ENCODE measurements at regions not wholly inside any gene's neighbourhood (a gene's known extent, or its start where the extent isn't known, plus 50 kb on each side); places are given as distances from the start of the nearest gene placed in this dataset.
"Not testable (repeated sequence)": the region's sequence is repeated elsewhere in the genome, so short reads cannot be mapped to it uniquely, and the experiment has no call there.

GRCh38 chr2:185643434-185643833 lies 95.2 kb upstream of the FSIP2 start:
- no peaks in the 10 kb centered on the region for H3K9me3 ChIP-seq (ENCODE audit: control insufficient read depth, low read length)
- DNase-seq, result no peak
- no peak overlapping the region for H3K4me3 ChIP-seq (ENCODE audit: low read length)
- no peak for ATAC-seq
- H3K27me3 ChIP-seq (ENCODE audit: control insufficient read depth, insufficient read depth), result no peaks in the 10 kb centered on the region
- WGBS, result 44% methylated on average over 1 of the region's 1 CpG
- no peaks in the 10 kb centered on the region for H3K4me1 ChIP-seq (ENCODE audit: control insufficient read depth, insufficient read depth, low read length)
- intact Hi-C loops (cut with DNase I), result no loop called here
- no peak overlapping the region for H3K27ac ChIP-seq (ENCODE audit: low read length)

DNA sequence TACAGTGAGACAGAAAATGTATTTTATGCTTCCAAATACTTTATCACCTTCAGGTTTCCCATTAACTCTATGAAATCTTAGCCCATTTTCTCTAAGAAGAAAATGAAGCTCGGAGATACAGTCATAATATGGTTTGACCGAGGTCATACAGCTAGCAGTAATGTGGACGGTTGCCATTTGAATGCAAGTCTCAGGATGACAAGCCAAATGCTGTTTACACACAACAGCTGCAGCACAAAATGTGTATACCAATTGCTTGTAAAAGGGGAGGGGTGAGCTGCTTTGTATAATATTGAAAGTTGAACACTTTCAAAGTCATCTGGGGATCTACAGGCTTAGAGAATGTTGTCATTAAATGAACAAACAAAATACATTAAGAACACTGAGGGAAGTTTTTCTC lies 93.8 kb upstream of the FSIP2 start:
- no peak overlapping the region for H3K4me3 ChIP-seq (ENCODE audit: low read length)
- DNase-seq, result no peak
- no peaks in the 10 kb centered on the region for H3K9me3 ChIP-seq (ENCODE audit: control insufficient read depth, low read length)
- H3K4me1 ChIP-seq (ENCODE audit: control insufficient read depth, insufficient read depth, low read length), result no peaks in the 10 kb centered on the region
- intact Hi-C loops (cut with DNase I), result no loop called here
- H3K27me3 ChIP-seq (ENCODE audit: control insufficient read depth, insufficient read depth), result no peaks in the 10 kb centered on the region
- 53% methylated on average over 3 of the region's 3 CpGs for WGBS
- H3K27ac ChIP-seq (ENCODE audit: low read length), result no peak overlapping the region
- no peak for ATAC-seq

DNA sequence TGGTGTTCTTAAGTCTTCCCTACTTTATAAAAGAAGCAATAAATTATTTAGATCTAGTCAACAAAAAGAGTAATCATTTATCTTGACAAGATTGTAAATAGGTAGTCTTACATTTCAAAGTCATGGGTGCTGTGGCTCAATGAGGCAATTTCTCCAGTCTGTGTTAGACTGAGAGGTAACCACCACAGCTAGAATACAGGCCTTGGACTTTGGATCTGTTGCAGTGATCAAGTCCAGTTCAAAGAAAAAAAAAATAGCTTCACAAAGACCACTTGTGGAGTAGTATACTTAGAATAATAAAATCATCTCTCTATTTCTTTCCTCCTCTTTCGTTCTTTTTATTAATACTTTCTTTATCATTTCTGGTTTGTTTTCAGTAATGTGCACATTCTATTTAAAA lies 93.1 kb upstream of the FSIP2 start:
- no peaks in the 10 kb centered on the region for H3K4me1 ChIP-seq (ENCODE audit: control insufficient read depth, insufficient read depth, low read length)
- no peak overlapping the region for H3K27ac ChIP-seq (ENCODE audit: low read length)
- DNase-seq, result no peak
- ATAC-seq, result no peak
- H3K9me3 ChIP-seq (ENCODE audit: control insufficient read depth, low read length), result no peaks in the 10 kb centered on the region
- no peaks in the 10 kb centered on the region for H3K27me3 ChIP-seq (ENCODE audit: control insufficient read depth, insufficient read depth)
- intact Hi-C loops (cut with DNase I), result no loop called here
- WGBS, result 60% methylated on average over 1 of the region's 1 CpG
- H3K4me3 ChIP-seq (ENCODE audit: low read length), result no peak overlapping the region

GRCh38 chr2:185658750-185659149 lies 79.9 kb upstream of the FSIP2 start:
- Histone ChIP-seq H3K9me3 (ENCODE audit: control insufficient read depth, low read length) (no peaks in the 10 kb centered on the region), H3K27ac (ENCODE audit: low read length) (no peak overlapping the region), H3K4me3 (ENCODE audit: low read length) (no peak overlapping the region), H3K27me3 (ENCODE audit: control insufficient read depth, insufficient read depth) (no peaks in the 10 kb centered on the region), H3K4me1 (ENCODE audit: control insufficient read depth, insufficient read depth, low read length) (no peaks in the 10 kb centered on the region)
- DNase-seq (no peak), ATAC-seq (no peak)
- 81% methylated on average over 2 of the region's 2 CpGs for WGBS
- intact Hi-C loops (cut with DNase I), result no loop called here

GRCh38 chr2:185663811-185664210 lies 74.8 kb upstream of the FSIP2 start:
- no peaks in the 10 kb centered on the region for H3K9me3 ChIP-seq (ENCODE audit: control insufficient read depth, low read length)
- H3K27me3 ChIP-seq (ENCODE audit: control insufficient read depth, insufficient read depth), result no peaks in the 10 kb centered on the region
- WGBS, result 91% methylated on average over 1 of the region's 1 CpG
- no peak overlapping the region for H3K27ac ChIP-seq (ENCODE audit: low read length)
- ATAC-seq, result no peak
- DNase-seq, result no peak
- H3K4me1 ChIP-seq (ENCODE audit: control insufficient read depth, insufficient read depth, low read length), result no peaks in the 10 kb centered on the region
- H3K4me3 ChIP-seq (ENCODE audit: low read length), result no peak overlapping the region
- intact Hi-C loops (cut with DNase I), result no loop called here

- no peaks in the 10 kb centered on the region for H3K27me3 ChIP-seq (ENCODE audit: control insufficient read depth, insufficient read depth)
- WGBS, result 82% methylated on average over 2 of the region's 2 CpGs
- DNase-seq (no peak), ATAC-seq (no peak)
- H3K9me3 ChIP-seq (ENCODE audit: control insufficient read depth, low read length), result no peaks in the 10 kb centered on the region
- H3K4me1 ChIP-seq (ENCODE audit: control insufficient read depth, insufficient read depth, low read length), result no peaks in the 10 kb centered on the region
- intact Hi-C loops (cut with DNase I), result no loop called here
- H3K4me3 ChIP-seq (ENCODE audit: low read length), result no peak overlapping the region
- no peak overlapping the region for H3K27ac ChIP-seq (ENCODE audit: low read length)
Observed at GRCh38 chr2:185664384-185664783, 74.2 kb upstream of the FSIP2 start.

GRCh38 chr2:185665251-185665814 lies 73.3 kb upstream of the FSIP2 start:
- WGBS, result 65% methylated on average over 2 of the region's 2 CpGs
- H3K9me3 ChIP-seq (ENCODE audit: control insufficient read depth, low read length), result no peaks in the 10 kb centered on the region
- intact Hi-C loops (cut with DNase I), result no loop called here
- H3K27ac ChIP-seq (ENCODE audit: low read length), result no peak overlapping the region
- H3K27me3 ChIP-seq (ENCODE audit: control insufficient read depth, insufficient read depth), result no peaks in the 10 kb centered on the region
- H3K4me3 ChIP-seq (ENCODE audit: low read length), result no peak overlapping the region
- DNase-seq, result no peak
- no peaks in the 10 kb centered on the region for H3K4me1 ChIP-seq (ENCODE audit: control insufficient read depth, insufficient read depth, low read length)
- ATAC-seq, result no peak

GRCh38 chr2:185667452-185667851 lies 71.2 kb upstream of the FSIP2 start:
- WGBS, result 94% methylated on average over 2 of the region's 2 CpGs
- Histone ChIP-seq H3K9me3 (ENCODE audit: control insufficient read depth, low read length) (no peaks in the 10 kb centered on the region), H3K4me1 (ENCODE audit: control insufficient read depth, insufficient read depth, low read length) (no peaks in the 10 kb centered on the region), H3K27ac (ENCODE audit: low read length) (no peak overlapping the region), H3K27me3 (ENCODE audit: control insufficient read depth, insufficient read depth) (no peaks in the 10 kb centered on the region), H3K4me3 (ENCODE audit: low read length) (no peak overlapping the region)
- ATAC-seq (no peak), DNase-seq (no peak)
- intact Hi-C loops (cut with DNase I), result no loop called here

DNA sequence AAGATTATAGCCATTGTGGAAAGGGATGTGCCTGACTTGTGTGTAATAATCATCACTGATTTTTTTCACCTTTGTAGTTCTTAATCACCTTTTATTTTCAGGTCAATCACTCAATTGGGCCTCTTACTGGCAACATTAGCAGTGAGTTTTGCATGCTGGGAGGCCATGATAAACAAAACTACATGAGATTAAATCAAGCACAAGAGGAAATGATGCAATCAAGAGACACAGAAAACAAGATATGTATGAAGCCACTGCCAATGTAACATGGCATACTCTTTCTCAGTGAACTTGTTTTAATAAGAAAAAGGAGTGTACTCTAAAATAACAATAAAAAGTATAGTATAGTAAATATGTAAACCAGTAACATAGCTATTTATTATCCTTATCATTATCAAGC lies 69.9 kb upstream of the FSIP2 start:
- Histone ChIP-seq H3K4me1 (ENCODE audit: control insufficient read depth, insufficient read depth, low read length) (no peaks in the 10 kb centered on the region), H3K4me3 (ENCODE audit: low read length) (no peak overlapping the region), H3K9me3 (ENCODE audit: control insufficient read depth, low read length) (no peaks in the 10 kb centered on the region), H3K27ac (ENCODE audit: low read length) (no peak overlapping the region), H3K27me3 (ENCODE audit: control insufficient read depth, insufficient read depth) (no peaks in the 10 kb centered on the region)
- DNase-seq (no peak), ATAC-seq (no peak)
- intact Hi-C loops (cut with DNase I), result no loop called here

DNA sequence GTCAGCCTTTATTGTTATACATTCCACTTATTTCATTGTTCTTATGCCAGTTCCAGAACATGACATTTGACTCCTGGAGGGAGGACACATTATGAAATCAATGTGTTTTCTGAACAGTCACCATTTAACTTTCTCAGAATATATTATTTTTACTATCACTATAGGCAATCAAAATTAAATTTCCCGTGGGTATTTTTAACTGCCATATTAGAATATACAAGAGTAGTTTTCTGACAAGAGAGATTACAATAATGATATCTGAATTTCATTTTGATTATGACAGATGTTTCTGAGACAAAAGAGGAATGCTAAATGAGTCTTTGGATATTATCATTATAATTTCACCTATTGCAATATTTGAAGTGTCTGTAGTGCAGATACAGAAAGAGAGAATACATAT lies 64.4 kb upstream of the FSIP2 start:
- Histone ChIP-seq H3K27me3 (ENCODE audit: control insufficient read depth, insufficient read depth) (no peaks in the 10 kb centered on the region), H3K27ac (ENCODE audit: low read length) (no peak overlapping the region), H3K9me3 (ENCODE audit: control insufficient read depth, low read length) (no peaks in the 10 kb centered on the region), H3K4me3 (ENCODE audit: low read length) (no peak overlapping the region), H3K4me1 (ENCODE audit: control insufficient read depth, insufficient read depth, low read length) (no peaks in the 10 kb centered on the region)
- DNase-seq, result no peak
- 70% methylated on average over 1 of the region's 1 CpG for WGBS
- ATAC-seq, result no peak
- intact Hi-C loops (cut with DNase I), result no loop called here

GRCh38 chr2:185676316-185676715 lies 62.3 kb upstream of the FSIP2 start:
- 88% methylated on average over 2 of the region's 2 CpGs for WGBS
- intact Hi-C loops (cut with DNase I), result no loop called here

GRCh38 chr2:185687001-185687400 lies 51.6 kb upstream of the FSIP2 start:
- H3K4me3 ChIP-seq (ENCODE audit: low read length); H3K9me3 ChIP-seq (ENCODE audit: control insufficient read depth, low read length); ATAC-seq; DNase-seq; intact Hi-C loops (cut with DNase I); H3K27ac ChIP-seq (ENCODE audit: low read length); H3K4me1 ChIP-seq (ENCODE audit: control insufficient read depth, insufficient read depth, low read length); H3K27me3 ChIP-seq (ENCODE audit: control insufficient read depth, insufficient read depth): not testable (repeated sequence)
- 89% methylated on average over 3 of the region's 3 CpGs for WGBS

More at GRCh38 chr2:185676316-185676715, 62.3 kb upstream of the FSIP2 start:
- ATAC-seq (no peak), DNase-seq (no peak)
- Histone ChIP-seq H3K27ac (ENCODE audit: low read length) (no peak overlapping the region), H3K27me3 (ENCODE audit: control insufficient read depth, insufficient read depth) (no peaks in the 10 kb centered on the region), H3K4me1 (ENCODE audit: control insufficient read depth, insufficient read depth, low read length) (no peaks in the 10 kb centered on the region), H3K4me3 (ENCODE audit: low read length) (no peak overlapping the region), H3K9me3 (ENCODE audit: control insufficient read depth, low read length) (no peaks in the 10 kb centered on the region)

Measured in right cardiac atrium (tissue), 5 donors.